HUES48 (cell line): ENCODE measurements at regions not wholly inside any gene's neighbourhood (a gene's known extent, or its start where the extent isn't known, plus 50 kb on each side); places are given as distances from the start of the nearest gene placed in this dataset.

Source experiments
- H3K27ac ChIP-seq: one replicate; pipeline ENCODE4 v1.7.0; 2013; ENCODE audit warnings: low read depth, low read length, inconsistent platforms
- H3K27me3 ChIP-seq: 2 replicates; pipeline ENCODE4 v1.6.1; 2013; ENCODE audit warnings: mild to moderate bottlenecking, low read length; ENCODE audit not compliant: control insufficient read depth, insufficient read depth
- H3K36me3 ChIP-seq: 2 replicates; pipeline ENCODE4 v1.6.1; 2013; ENCODE audit warnings: low read length; ENCODE audit not compliant: control insufficient read depth, insufficient read depth
- H3K4me1 ChIP-seq: 2 replicates; pipeline ENCODE4 v1.6.1; 2013; ENCODE audit warnings: mild to moderate bottlenecking, low read length; ENCODE audit not compliant: control insufficient read depth, insufficient read depth
- H3K4me3 ChIP-seq: 2 replicates; pipeline ENCODE4 v1.5.1; 2013; ENCODE audit warnings: mild to moderate bottlenecking, low read depth, low read length
- H3K9ac ChIP-seq: 2 replicates; pipeline ENCODE4 v1.6.1; 2013; ENCODE audit warnings: mild to moderate bottlenecking, low read depth, low read length, moderate library complexity
- H3K9me3 ChIP-seq: 2 replicates; pipeline ENCODE4 v1.6.1; 2013; ENCODE audit warnings: low read length; ENCODE audit not compliant: control insufficient read depth, insufficient read depth

- H3K27me3 ChIP-seq, result no peaks in the 10 kb centered on the region
- H3K9ac ChIP-seq, result no peak overlapping the region
- H3K4me3 ChIP-seq, result no peak overlapping the region
- no peaks in the 10 kb centered on the region for H3K4me1 ChIP-seq
- no peaks in the 10 kb centered on the region for H3K36me3 ChIP-seq
- H3K27ac ChIP-seq, result no peak overlapping the region
- no peaks in the 10 kb centered on the region for H3K9me3 ChIP-seq
These were observed 826.3 kb downstream of the BCL11A start for GRCh38 chr2:59727121-59727590.

- Histone ChIP-seq H3K9ac (no peak overlapping the region), H3K36me3 (no peaks in the 10 kb centered on the region), H3K27me3 (no peaks in the 10 kb centered on the region), H3K4me1 (no peaks in the 10 kb centered on the region), H3K27ac (no peak overlapping the region), H3K4me3 (no peak overlapping the region), H3K9me3 (no peaks in the 10 kb centered on the region)
These were observed 827.0 kb downstream of the BCL11A start for GRCh38 chr2:59726228-59727120.

- H3K4me3 ChIP-seq, result no peak overlapping the region
- no peaks in the 10 kb centered on the region for H3K4me1 ChIP-seq
- H3K36me3 ChIP-seq, result no peaks in the 10 kb centered on the region
- no peak overlapping the region for H3K9ac ChIP-seq
- H3K9me3 ChIP-seq, result no peaks in the 10 kb centered on the region
- no peaks in the 10 kb centered on the region for H3K27me3 ChIP-seq
- no peak overlapping the region for H3K27ac ChIP-seq
These were observed 828.7 kb downstream of the BCL11A start for GRCh38 chr2:59724746-59725145.

GRCh38 chr2:59720296-59720866, 833.1 kb downstream of the BCL11A start:
- H3K9ac ChIP-seq, result no peak overlapping the region
- H3K4me3 ChIP-seq, result no peak overlapping the region
- no peak overlapping the region for H3K27ac ChIP-seq
- H3K9me3 ChIP-seq, result no peaks in the 10 kb centered on the region
- H3K36me3 ChIP-seq, result no peaks in the 10 kb centered on the region
- no peaks in the 10 kb centered on the region for H3K4me1 ChIP-seq
- H3K27me3 ChIP-seq, result no peaks in the 10 kb centered on the region

- Histone ChIP-seq H3K27ac (no peak overlapping the region), H3K4me3 (no peak overlapping the region)
These were observed 839.9 kb downstream of the BCL11A start for GRCh38 chr2:59713577-59713976.

GRCh38 chr2:59711121-59711520, 842.3 kb downstream of the BCL11A start:
- H3K4me1 ChIP-seq, result no peaks in the 10 kb centered on the region
- no peaks in the 10 kb centered on the region for H3K27me3 ChIP-seq
- no peaks in the 10 kb centered on the region for H3K36me3 ChIP-seq
- H3K9ac ChIP-seq, result no peak overlapping the region
- no peaks in the 10 kb centered on the region for H3K9me3 ChIP-seq
- no peak overlapping the region for H3K4me3 ChIP-seq
- no peak overlapping the region for H3K27ac ChIP-seq

More at GRCh38 chr2:59713577-59713976, 839.9 kb downstream of the BCL11A start:
- Histone ChIP-seq H3K9ac (no peak overlapping the region), H3K36me3 (no peaks in the 10 kb centered on the region), H3K27me3 (no peaks in the 10 kb centered on the region), H3K4me1 (no peaks in the 10 kb centered on the region), H3K9me3 (no peaks in the 10 kb centered on the region)

GRCh38 chr2:59706729-59707128, 846.7 kb downstream of the BCL11A start:
- H3K9ac ChIP-seq, result no peak overlapping the region
- no peak overlapping the region for H3K4me3 ChIP-seq
- no peak overlapping the region for H3K27ac ChIP-seq
- H3K4me1 ChIP-seq, result no peaks in the 10 kb centered on the region
- H3K9me3 ChIP-seq, result no peaks in the 10 kb centered on the region
- no peaks in the 10 kb centered on the region for H3K27me3 ChIP-seq
- H3K36me3 ChIP-seq, result no peaks in the 10 kb centered on the region

- Histone ChIP-seq H3K36me3 (no peaks in the 10 kb centered on the region), H3K27me3 (no peaks in the 10 kb centered on the region), H3K4me3 (no peak overlapping the region), H3K27ac (no peak overlapping the region), H3K9me3 (no peaks in the 10 kb centered on the region), H3K9ac (no peak overlapping the region), H3K4me1 (no peaks in the 10 kb centered on the region)
These were observed 849.7 kb downstream of the BCL11A start for GRCh38 chr2:59703796-59704195.

- no peaks in the 10 kb centered on the region for H3K36me3 ChIP-seq
- no peaks in the 10 kb centered on the region for H3K27me3 ChIP-seq
- no peak overlapping the region for H3K9ac ChIP-seq
- no peaks in the 10 kb centered on the region for H3K9me3 ChIP-seq
- H3K27ac ChIP-seq, result no peak overlapping the region
- no peak overlapping the region for H3K4me3 ChIP-seq
- no peaks in the 10 kb centered on the region for H3K4me1 ChIP-seq
These were observed 851.4 kb downstream of the BCL11A start for GRCh38 chr2:59702026-59702425.

GRCh38 chr2:59701271-59701994, 852.0 kb downstream of the BCL11A start:
- Histone ChIP-seq H3K27ac (no peak overlapping the region), H3K4me3 (no peak overlapping the region), H3K9me3 (no peaks in the 10 kb centered on the region), H3K9ac (no peak overlapping the region), H3K36me3 (no peaks in the 10 kb centered on the region), H3K27me3 (no peaks in the 10 kb centered on the region), H3K4me1 (no peaks in the 10 kb centered on the region)

GRCh38 chr2:59694176-59694575, 859.3 kb downstream of the BCL11A start:
- Histone ChIP-seq H3K36me3 (no peaks in the 10 kb centered on the region), H3K9me3 (no peaks in the 10 kb centered on the region), H3K27me3 (no peaks in the 10 kb centered on the region), H3K4me3 (no peak overlapping the region), H3K4me1 (peaks cover 9% of the 10 kb centered on the region; the same call in 1 of the 2 replicates), H3K9ac (no peak overlapping the region), H3K27ac (no peak overlapping the region)
